Upper lobe of right lung (tissue), 1 donor: ENCODE measurements at regions not wholly inside any gene's neighbourhood (a gene's known extent, or its start where the extent isn't known, plus 50 kb on each side); places are given as distances from the start of the nearest gene placed in this dataset.

Source experiments
- ATAC-seq: fragments of 200-7000 bp; cut with Tn5 transposase; one replicate; pipeline ENCODE4 v1.9.1; 2020; ENCODE audit warnings: mild to moderate bottlenecking, moderate library complexity
- DNase-seq: peaks from one replicate; pipeline ENCODE4 v3.0.0-alpha.2; 2020
- H3K27ac ChIP-seq: fragments of 200-600 bp; one replicate; pipeline ENCODE4 v1.8.0; 2022
- H3K27me3 ChIP-seq: fragments of 200-600 bp; one replicate; pipeline ENCODE4 v1.8.0; 2022; ENCODE audit warnings: mild to moderate bottlenecking
- H3K36me3 ChIP-seq: fragments of 200-600 bp; one replicate; pipeline ENCODE4 v1.8.0; 2022
- H3K4me1 ChIP-seq: fragments of 200-600 bp; one replicate; pipeline ENCODE4 v1.8.0; 2022
- H3K4me3 ChIP-seq: fragments of 200-600 bp; one replicate; pipeline ENCODE4 v1.8.0; 2022; ENCODE audit warnings: mild to moderate bottlenecking
- H3K9me3 ChIP-seq: fragments of 200-600 bp; one replicate; pipeline ENCODE4 v1.8.0; 2022
- CTCF ChIP-seq: fragments of 200-600 bp; IDR thresholded peaks from one replicate; pipeline ENCODE4 v1.8.0; 2022; ENCODE audit warnings: antibody characterized with exemption
- intact Hi-C: fragments of 100-400 bp; cut with DNase I; formaldehyde crosslinking; loops from one replicate; pipeline ENCODE4 v1.11.0; 2022
- donor health status: DM: no; HTN: yes; CAD: no; lungs with severe emphysema.

GRCh38 chr2:240333985-240334384 lies 101.5 kb upstream of the GPC1 start:
- no peak for ATAC-seq
- no peak for TF ChIP-seq CTCF
- peaks cover 12% of the 10 kb centered on the region for H3K9me3 ChIP-seq

GRCh38 chr2:240335061-240335460 lies 100.4 kb upstream of the GPC1 start:
- no peaks in the 10 kb centered on the region for H3K4me1 ChIP-seq
- no peak overlapping the region for H3K4me3 ChIP-seq
- peaks cover 12% of the 10 kb centered on the region for H3K9me3 ChIP-seq
- no peak for TF ChIP-seq CTCF
- DNase-seq = no peak
- ATAC-seq = no peak
- intact Hi-C loops = no loop called here
- no peaks in the 10 kb centered on the region for H3K27me3 ChIP-seq
- no peak overlapping the region for H3K27ac ChIP-seq
- H3K36me3 ChIP-seq = no peaks in the 10 kb centered on the region

More at GRCh38 chr2:240333985-240334384, 101.5 kb upstream of the GPC1 start:
- Histone ChIP-seq H3K27me3 (no peaks in the 10 kb centered on the region), H3K4me1 (no peaks in the 10 kb centered on the region), H3K27ac (no peak overlapping the region), H3K4me3 (no peak overlapping the region), H3K36me3 (no peaks in the 10 kb centered on the region)
- no peak for DNase-seq
- intact Hi-C loops = no loop called here

- ATAC-seq = no peak
- no peaks in the 10 kb centered on the region for H3K4me1 ChIP-seq
- no peak overlapping the region for H3K27ac ChIP-seq
- DNase-seq = no peak
- peaks cover 3% of the 10 kb centered on the region for H3K9me3 ChIP-seq
- intact Hi-C loops = no loop called here
- H3K36me3 ChIP-seq = no peaks in the 10 kb centered on the region
- no peak for TF ChIP-seq CTCF
- no peak overlapping the region for H3K4me3 ChIP-seq
- no peaks in the 10 kb centered on the region for H3K27me3 ChIP-seq
Measured at GRCh38 chr2:240336820-240337427, 98.5 kb upstream of the GPC1 start.

- Histone ChIP-seq H3K9me3 (no peaks in the 10 kb centered on the region), H3K4me1 (no peaks in the 10 kb centered on the region), H3K36me3 (no peaks in the 10 kb centered on the region), H3K27ac (no peak overlapping the region), H3K4me3 (no peak overlapping the region), H3K27me3 (no peaks in the 10 kb centered on the region)
- no peak for DNase-seq
- no peak for ATAC-seq
- TF ChIP-seq CTCF = no peak
- intact Hi-C loops = no loop called here
Measured at GRCh38 chr2:240338274-240338673, 97.2 kb upstream of the GPC1 start.

- Histone ChIP-seq H3K4me3 (no peak overlapping the region), H3K9me3 (no peaks in the 10 kb centered on the region), H3K27me3 (no peaks in the 10 kb centered on the region), H3K4me1 (no peaks in the 10 kb centered on the region), H3K27ac (no peak overlapping the region), H3K36me3 (no peaks in the 10 kb centered on the region)
- ATAC-seq (peak; percentile 36), DNase-seq (no peak)
- no peak for TF ChIP-seq CTCF
- intact Hi-C loops = no loop called here
Measured at GRCh38 chr2:240339411-240340360, 95.8 kb upstream of the GPC1 start.
